GM21737 (cell line): ENCODE measurements at regions not wholly inside any gene's neighbourhood (a gene's known extent, or its start where the extent isn't known, plus 50 kb on each side); places are given as distances from the start of the nearest gene placed in this dataset.
"Not testable (repeated sequence)": the region's sequence is repeated elsewhere in the genome, so short reads cannot be mapped to it uniquely, and the experiment has no call there.

Experiments
- ATAC-seq: cut with Tn5 transposase; IDR thresholded peaks from one replicate; pipeline ENCODE4 v1.9.1; 2021; ENCODE audit warnings: mild to moderate bottlenecking, moderate library complexity; ENCODE audit not compliant: unreplicated experiment

- no peak for ATAC-seq
Measured at GRCh38 chr5:56763711-56764466, 51.5 kb upstream of the MAP3K1 start.

GRCh38 chr5:56763182-56763581, 52.2 kb upstream of the MAP3K1 start:
- no peak for ATAC-seq

DNA sequence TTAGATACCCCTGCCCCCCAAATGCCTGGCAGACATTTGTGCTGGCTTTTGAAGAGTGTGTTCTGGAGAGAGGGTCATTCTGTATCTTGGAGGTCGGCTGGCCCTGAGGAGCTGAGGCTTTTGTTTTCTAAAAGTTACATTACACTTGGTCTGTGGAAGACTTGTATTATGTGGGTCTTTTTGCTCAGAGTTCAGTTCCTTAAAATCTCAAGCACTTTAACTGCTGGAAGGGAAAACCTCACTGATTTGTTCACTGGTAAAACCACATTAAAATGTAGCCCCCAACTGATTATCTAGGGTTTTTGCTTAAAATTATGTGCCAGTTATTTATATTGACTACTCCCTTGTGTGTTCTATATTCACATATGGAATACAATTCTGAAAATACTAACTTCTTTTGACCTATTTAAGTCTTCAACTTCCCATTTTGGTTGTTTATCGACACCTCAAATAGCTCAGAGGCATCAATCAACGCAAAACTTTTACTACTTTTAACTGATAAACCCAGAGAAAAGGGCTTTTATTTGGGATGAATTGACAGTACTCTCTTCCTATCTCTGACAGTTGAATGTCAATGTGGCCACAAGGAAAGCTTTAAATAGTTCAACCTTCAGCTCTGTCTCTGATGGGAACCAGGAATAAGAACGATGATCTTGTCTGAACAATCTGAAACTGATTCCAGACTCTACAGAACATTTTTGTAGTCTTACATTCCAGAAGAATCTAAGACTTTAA, 54.0 kb upstream of the MAP3K1 start:
- no peak for ATAC-seq

DNA sequence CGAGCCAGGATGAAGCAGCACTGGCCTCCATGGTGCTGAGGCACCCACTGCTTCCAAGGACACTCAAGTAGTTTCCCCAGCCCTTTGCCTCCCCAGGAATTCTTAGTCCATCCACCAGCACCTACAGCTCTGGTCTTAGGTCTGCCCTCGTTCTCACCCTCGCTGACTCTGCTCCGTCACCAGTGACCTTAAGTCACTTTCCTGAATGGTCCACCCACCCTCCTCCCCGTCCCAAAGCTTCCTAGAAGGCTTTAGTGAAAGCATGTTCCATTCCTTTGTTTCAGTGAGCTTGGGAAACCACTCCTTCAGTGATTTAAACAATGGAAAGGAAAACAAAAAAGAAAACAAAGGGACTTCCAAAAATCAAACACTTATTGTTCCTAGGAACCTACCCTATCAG, 54.6 kb upstream of the MAP3K1 start:
- no peak for ATAC-seq

DNA sequence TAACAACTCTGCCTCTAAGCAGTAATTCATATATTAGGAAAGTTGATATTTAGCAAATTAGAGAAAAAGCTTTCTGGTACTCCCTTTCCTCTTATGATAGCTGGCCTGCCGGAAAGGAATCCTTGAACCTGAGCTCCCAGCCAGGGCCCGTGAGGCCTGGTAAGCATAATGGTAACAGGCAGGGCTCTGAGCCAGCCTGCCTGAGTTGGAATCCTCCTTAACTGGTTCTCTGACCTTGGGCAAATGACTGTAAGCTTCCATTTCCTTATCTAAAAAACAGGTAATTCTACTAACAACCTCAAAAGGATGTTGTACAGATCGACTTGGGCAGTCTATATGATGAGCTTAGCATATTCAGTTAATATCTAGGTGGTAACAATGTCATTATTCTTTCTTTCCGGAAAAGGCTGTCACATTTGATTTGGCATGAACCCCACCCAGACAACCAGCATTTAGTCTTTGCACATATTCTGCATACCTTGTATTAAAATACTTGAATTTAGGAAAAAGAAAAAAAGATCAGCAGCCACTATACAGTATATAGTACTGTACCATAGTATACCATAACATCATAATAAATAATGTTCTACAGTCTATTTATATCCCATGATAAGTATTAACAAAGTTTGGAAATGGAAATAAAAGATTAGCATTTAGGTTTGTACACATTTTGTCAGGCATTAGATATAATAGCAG, 55.7 kb upstream of the MAP3K1 start:
- ATAC-seq, result no peak

DNA sequence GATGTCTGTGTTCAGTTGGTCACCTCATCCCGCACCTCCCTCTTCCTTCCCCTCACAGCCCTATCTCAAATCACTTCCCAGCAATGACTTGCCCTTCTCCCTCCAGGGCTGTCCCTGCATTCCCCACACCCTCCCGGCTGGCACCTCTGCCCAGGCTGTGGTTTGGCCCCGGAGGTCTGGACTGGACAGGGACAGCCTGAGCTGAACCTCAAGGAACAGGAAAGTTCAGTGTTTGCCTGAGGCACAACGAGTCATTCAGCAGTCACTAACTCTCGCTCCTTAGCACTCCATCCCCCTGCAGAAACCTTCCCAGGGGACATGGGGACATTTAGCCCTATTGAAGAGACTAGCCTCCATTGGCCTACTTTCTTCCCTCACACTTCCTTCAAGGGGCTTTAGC, 58.3 kb upstream of the MAP3K1 start:
- ATAC-seq, result no peak

DNA sequence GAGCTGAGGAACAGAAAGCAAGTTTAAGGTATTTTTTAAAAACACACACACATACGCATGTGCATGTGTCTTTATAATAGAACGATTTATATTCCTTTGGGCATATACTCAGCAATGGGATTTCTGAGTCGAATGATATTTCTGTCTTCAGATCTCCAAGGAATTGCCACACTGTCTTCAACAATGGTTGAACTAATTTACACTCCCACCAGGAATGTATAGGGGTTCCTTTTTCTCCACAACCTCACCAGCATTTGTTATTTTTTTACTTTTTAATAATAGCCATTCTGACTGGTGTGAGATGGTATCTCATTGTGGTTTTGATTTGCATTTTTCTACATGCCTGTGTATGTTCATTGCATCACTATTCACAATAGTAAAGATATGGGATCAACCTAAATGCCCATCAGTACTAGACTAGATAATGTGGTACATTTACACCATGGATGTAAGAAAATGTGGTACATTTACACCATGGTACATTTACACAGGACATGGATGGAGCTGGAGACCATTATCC, 60.3 kb upstream of the MAP3K1 start:
- no peak for ATAC-seq

GRCh38 chr5:56753588-56753987, 61.8 kb upstream of the MAP3K1 start:
- ATAC-seq, result not testable (repeated sequence)

DNA sequence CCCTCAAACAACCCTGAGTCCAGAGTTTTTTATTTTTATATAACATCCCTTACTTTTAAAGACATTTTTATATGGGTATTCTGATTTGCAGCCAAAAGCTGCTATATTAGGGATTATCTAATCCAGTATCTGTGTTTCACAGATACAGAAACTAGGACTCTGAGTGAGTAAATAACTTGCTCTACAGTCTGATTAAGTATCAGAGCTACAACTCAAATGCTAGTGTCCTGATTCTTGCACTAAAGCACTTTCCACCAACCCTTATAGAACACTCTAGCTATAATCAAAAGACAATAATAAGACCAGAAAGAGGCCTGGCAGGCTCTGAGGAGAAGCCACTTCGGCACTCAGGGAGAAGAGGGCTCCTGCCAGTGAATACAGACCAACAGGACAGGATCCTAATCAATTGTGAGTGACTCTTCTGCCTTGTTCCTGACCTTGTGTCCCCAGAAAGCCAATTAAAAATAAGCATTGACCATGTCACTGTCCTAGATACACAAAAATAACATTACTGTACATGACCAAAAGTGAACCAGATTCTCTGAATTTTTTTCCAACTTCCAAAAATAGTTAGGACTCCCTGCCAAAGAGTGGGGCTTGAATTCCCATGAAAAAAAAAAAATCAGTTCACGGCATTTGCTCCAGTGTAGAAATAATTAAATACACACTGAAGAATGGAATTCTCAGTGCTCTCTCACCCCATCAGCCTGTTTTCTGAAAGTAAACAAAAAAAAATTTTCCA, 63.6 kb upstream of the MAP3K1 start:
- no peak for ATAC-seq

DNA sequence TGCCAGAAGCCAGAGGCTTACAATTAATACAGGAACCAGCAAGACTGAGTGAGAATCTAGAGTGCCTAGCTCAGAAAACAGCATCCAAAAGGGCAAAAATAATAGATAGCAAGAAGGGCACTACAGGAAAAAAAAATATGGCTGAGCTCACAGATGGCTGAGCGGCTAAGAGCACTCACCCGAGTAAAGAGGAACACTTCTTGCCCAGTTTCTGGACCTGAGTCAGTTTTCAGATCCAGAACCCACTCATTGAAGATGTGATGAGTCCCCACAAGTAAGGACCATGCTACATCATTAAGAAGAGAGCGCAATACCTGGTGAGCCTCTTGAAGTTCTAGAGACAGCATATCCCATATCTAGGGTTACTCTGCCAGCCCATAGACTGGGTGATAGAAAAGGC, 65.5 kb upstream of the MAP3K1 start:
- no peak for ATAC-seq

- ATAC-seq, result no peak
Measured at GRCh38 chr5:56746553-56747339, 68.6 kb upstream of the MAP3K1 start.

- ATAC-seq, result no peak
Measured at GRCh38 chr5:56745864-56746263, 69.5 kb upstream of the MAP3K1 start.

DNA sequence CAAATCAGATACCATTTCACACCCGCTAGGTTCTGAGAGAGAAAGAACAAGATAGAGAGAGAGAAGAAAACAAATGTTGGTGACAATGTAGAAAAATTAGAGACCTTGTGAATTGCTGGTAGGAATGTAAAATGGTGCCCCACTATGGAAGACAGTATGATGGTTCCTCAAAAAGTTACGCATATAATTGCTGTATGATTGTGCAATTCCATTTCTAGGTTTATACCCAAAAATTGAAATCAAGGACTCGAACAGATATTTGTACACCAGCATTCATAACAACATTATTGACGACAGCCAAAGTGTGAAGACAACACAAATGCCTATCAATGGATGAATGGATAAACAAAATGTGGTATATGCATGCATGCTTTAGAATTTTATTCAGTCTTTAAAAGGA, 74.5 kb upstream of the MAP3K1 start:
- ATAC-seq, result no peak

GRCh38 chr5:56739990-56740389, 75.4 kb upstream of the MAP3K1 start:
- ATAC-seq, result no peak

GRCh38 chr5:56737951-56738606, 77.3 kb upstream of the MAP3K1 start:
- no peak for ATAC-seq

DNA sequence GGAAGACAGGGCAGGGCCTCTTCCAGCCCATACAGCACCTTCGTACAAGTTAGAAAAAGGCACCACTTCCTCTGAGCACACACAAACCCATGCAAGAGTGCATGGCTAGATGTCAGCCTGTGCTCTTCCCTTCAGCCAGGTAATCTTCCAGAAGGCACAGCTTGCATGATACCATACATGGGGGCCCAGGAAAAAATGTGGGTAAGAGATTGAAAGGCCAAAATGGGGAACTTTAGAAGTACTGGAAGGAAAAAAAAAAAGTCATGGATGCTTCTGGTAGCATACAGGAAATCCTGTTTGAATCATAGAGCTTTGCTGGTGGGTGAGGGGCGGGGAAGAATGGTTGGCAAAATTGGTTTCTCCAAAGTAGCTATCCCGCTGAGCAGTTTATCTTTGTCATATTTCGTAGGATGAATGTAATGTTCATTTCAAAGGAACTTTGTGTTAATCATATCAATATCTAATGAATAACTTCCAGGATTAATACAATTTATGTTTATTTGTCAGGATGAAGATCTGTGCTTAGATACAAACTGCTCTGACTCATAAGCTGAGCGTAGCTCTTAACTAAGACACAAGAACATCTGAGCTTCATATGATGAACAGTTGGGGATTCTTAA, 78.2 kb upstream of the MAP3K1 start:
- ATAC-seq, result no peak

DNA sequence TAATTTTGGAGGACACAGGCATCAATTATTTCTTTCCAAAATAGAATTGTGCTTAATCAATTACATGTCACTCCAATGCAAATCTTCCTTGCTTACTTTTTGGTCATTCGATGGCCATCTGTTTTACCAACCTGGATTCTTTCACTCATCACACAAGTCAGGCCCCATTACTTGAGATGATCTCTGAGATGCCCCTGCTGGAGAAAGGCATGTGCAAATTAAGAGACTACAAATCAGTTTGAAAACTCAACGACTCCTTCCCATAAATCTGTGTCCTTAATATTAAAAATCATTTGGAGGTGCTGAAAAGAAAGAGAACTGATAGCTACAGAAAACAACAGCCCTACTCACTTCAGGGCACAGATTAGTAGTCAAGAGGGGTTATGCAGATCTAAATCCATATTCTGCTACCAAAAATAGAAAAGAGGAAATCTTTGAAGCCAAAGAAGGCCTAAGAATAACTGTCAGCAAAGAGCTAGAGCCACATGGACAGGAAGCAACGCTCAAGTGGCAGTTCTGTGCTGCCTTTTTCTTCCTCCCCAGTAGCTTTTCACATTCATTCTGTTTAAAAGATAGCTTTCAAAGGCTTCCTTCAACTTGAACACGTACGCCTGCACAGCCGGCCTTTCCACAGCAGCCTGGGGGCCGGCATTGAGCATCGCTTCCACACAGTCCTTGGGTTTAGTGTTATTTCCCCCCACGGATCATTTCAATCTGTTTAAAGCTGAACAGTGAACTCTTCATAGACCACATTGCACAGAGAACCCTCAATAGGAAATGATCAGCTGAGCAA, 79.3 kb upstream of the MAP3K1 start:
- ATAC-seq, result no peak

- ATAC-seq, result no peak
Measured at GRCh38 chr5:56734091-56734694, 81.2 kb upstream of the MAP3K1 start.
